NCI-H2196 treated with DMSO at 0.1 percent for 48 hours (cell line): ENCODE measurements at regions not wholly inside any gene's neighbourhood (a gene's known extent, or its start where the extent isn't known, plus 50 kb on each side); places are given as distances from the start of the nearest gene placed in this dataset.
"Not testable (repeated sequence)": the region's sequence is repeated elsewhere in the genome, so short reads cannot be mapped to it uniquely, and the experiment has no call there.

Experiments
- DNase-seq: peaks from one replicate; lab custom pipeline; 2025; ENCODE audit not compliant: unreplicated experiment; lab: John Stamatoyannopoulos, UW

- no peak for DNase-seq
Measured at GRCh38 chr13:44147648-44148047, 226.0 kb upstream of the SERP2 start.

GRCh38 chr13:44148159-44148914 lies 225.3 kb upstream of the SERP2 start:
- DNase-seq: peak; percentile 10

- not testable (repeated sequence) for DNase-seq
Measured at GRCh38 chr13:44149231-44149630, 224.4 kb upstream of the SERP2 start.

- no peak for DNase-seq
Measured at GRCh38 chr13:44149821-44150220, 223.8 kb upstream of the SERP2 start.

- no peak for DNase-seq
Measured at GRCh38 chr13:44151474-44151873, 222.2 kb upstream of the SERP2 start.

GRCh38 chr13:44153496-44153895 lies 220.1 kb upstream of the SERP2 start:
- no peak for DNase-seq

GRCh38 chr13:44155422-44156293 lies 218.0 kb upstream of the SERP2 start:
- peak; percentile 32 for DNase-seq

GRCh38 chr13:44156294-44156658 lies 217.3 kb upstream of the SERP2 start:
- no peak for DNase-seq

- DNase-seq: no peak
Measured at GRCh38 chr13:44157606-44158005, 216.0 kb upstream of the SERP2 start.

- DNase-seq: no peak
Measured at GRCh38 chr13:44158098-44158521, 215.5 kb upstream of the SERP2 start.

GRCh38 chr13:44158881-44159632 lies 214.6 kb upstream of the SERP2 start:
- DNase-seq: no peak

GRCh38 chr13:44159633-44160279 lies 213.9 kb upstream of the SERP2 start:
- DNase-seq: no peak

- DNase-seq: no peak
Measured at GRCh38 chr13:44160591-44161191, 212.9 kb upstream of the SERP2 start.

GRCh38 chr13:44163108-44163507 lies 210.5 kb upstream of the SERP2 start:
- no peak for DNase-seq

- no peak for DNase-seq
Measured at GRCh38 chr13:44165221-44165888, 208.3 kb upstream of the SERP2 start.

- no peak for DNase-seq
Measured at GRCh38 chr13:44165889-44166496, 207.6 kb upstream of the SERP2 start.

- no peak for DNase-seq
Measured at GRCh38 chr13:44169018-44169911, 204.4 kb upstream of the SERP2 start.

GRCh38 chr13:44170731-44171130 lies 202.9 kb upstream of the SERP2 start:
- DNase-seq: no peak

GRCh38 chr13:44171156-44171555 lies 202.5 kb upstream of the SERP2 start:
- no peak for DNase-seq
